ENCODE measurements at regions not wholly inside any gene's neighbourhood (a gene's known extent, or its start where the extent isn't known, plus 50 kb on each side); places are given as distances from the start of the nearest gene placed in this dataset.
A peak's percentile ranks its signal among the peaks of the same experiment; 100 is the strongest.

DNA sequence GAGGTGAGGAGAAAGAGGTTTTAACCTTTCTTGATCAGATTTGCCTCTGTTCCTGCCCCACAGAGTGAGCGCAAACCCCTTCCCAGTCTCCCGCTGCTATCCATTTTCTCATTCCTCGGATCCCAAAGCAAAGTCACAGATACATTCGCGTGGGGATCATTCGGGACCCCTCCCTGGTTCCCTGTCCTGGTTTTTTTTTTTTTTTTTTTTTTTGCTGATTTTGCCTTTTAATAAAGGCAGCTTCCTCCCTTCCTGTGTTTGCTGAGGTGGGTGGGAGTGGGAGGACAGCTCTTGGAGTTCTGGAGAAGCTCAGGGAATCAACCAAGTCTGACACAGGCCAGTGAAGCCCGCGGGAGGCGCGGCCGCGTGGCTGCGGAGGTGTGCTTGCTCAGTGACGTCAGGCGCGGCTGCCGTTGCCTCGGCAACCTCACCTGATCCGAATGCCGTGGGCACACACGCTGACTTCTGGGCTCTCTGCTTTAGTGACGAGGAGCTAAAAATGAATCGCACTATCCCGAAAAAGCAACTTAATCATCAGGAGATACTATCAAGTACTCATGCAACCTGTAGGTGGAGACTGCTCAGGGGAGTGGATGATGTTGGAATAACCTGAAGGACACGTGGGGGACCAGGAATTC, 106.4 kb downstream of the TBX19 start:
- no peaks in the 10 kb centered on the region for H3K27me3 ChIP-seq (ENCODE audit: control insufficient read depth, insufficient read depth, low read length)
- Mint-ChIP-seq H3K27me3 (peaks cover 10% of the 10 kb centered on the region), H3K4me1 (peaks cover 0 to 10% (median 7%) of the 10 kb centered on the region in 4 donors), H3K9me3 (no peaks in the 10 kb centered on the region), H3K27ac (peak overlapping the region; percentile 39 to 75 (median 74)), H3K36me3 (no peaks in the 10 kb centered on the region), H3K4me3 (peak overlapping the region in 2 of 4 donors; percentile 68 to 73)
- ATAC-seq (ENCODE audit: low read depth in 2 of 2) (peak; percentile 94 to 95), DNase-seq (peak; percentile 61 to 73 (median 65))
- peak overlapping the region; percentile 64 for H3K4me3 ChIP-seq (ENCODE audit: low read depth, low read length)
- H3K27ac ChIP-seq (ENCODE audit: insufficient read depth, low read length, poor library complexity, severe bottlenecking): no peak overlapping the region
- no peaks in the 10 kb centered on the region for H3K9me3 ChIP-seq (ENCODE audit: control insufficient read depth in 2 of 2, low read length in 2 of 2)
- H3K36me3 ChIP-seq (ENCODE audit: control insufficient read depth, insufficient read depth, low read length): no peaks in the 10 kb centered on the region
- H3K4me1 ChIP-seq (ENCODE audit: control insufficient read depth, insufficient read depth, low read length, poor library complexity, severe bottlenecking): peaks cover 6% of the 10 kb centered on the region

DNA sequence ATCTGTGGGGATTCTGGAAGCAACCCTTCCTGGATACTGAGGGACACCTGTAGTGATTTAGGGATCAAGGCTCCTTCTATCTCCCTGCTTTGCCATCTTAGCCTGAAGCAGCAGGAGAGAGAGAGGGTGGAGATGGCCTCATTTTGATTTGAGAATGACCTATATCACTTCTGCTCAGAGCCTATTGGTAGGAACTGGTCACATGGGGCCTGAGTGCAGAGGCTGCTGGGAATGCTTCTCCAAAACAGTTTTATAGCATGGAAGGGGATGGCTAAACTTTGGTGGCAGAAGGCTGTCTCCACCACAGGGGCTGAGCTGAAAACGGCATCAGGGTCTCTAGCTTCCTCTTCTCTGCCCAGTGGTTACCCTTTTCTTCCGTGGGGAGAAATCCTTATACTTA, 105.8 kb downstream of the TBX19 start:
- no peak overlapping the region for H3K27ac ChIP-seq (ENCODE audit: insufficient read depth, low read length, poor library complexity, severe bottlenecking)
- no peak overlapping the region for H3K27ac Mint-ChIP-seq
- peaks cover 6% of the 10 kb centered on the region for H3K4me1 ChIP-seq (ENCODE audit: control insufficient read depth, insufficient read depth, low read length, poor library complexity, severe bottlenecking)
- no peaks in the 10 kb centered on the region for H3K9me3 Mint-ChIP-seq
- no peaks in the 10 kb centered on the region for H3K27me3 ChIP-seq (ENCODE audit: control insufficient read depth, insufficient read depth, low read length)
- no peaks in the 10 kb centered on the region for H3K36me3 ChIP-seq (ENCODE audit: control insufficient read depth, insufficient read depth, low read length)
- no peak for DNase-seq
- peaks cover 0 to 10% (median 6%) of the 10 kb centered on the region in 4 donors for H3K4me1 Mint-ChIP-seq
- no peaks in the 10 kb centered on the region for H3K36me3 Mint-ChIP-seq
- no peak for ATAC-seq (ENCODE audit: low read depth in 2 of 2)
- H3K27me3 Mint-ChIP-seq: peaks cover 9% of the 10 kb centered on the region
- H3K9me3 ChIP-seq (ENCODE audit: control insufficient read depth in 2 of 2, low read length in 2 of 2): no peaks in the 10 kb centered on the region
- no peak overlapping the region for H3K4me3 Mint-ChIP-seq
- H3K4me3 ChIP-seq (ENCODE audit: low read depth, low read length): no peak overlapping the region

DNA sequence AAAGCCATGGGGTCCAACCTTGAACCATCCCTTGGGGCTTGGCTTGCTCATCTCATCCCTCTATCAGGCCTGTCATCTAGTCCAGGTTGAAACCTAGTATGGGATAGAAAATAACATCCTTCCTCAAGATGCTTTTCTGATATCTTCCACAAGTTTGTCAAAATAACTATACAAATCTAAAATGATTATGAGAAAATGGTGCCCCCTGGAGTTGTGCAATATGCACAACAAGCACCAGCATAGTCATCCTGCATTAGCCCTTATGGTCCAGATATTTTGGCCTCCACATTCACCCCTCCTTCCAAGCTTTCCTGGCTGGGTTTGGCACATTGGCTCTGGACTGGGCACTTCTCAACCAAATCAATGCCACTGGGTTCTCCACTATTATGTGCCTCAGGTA, 101.2 kb downstream of the TBX19 start:
- no peak overlapping the region for H3K27ac Mint-ChIP-seq
- no peaks in the 10 kb centered on the region for H3K36me3 Mint-ChIP-seq
- no peak overlapping the region for H3K4me3 ChIP-seq (ENCODE audit: low read depth, low read length)
- ATAC-seq (ENCODE audit: low read depth in 2 of 2) (no peak), DNase-seq (no peak)
- no peaks in the 10 kb centered on the region for H3K27me3 ChIP-seq (ENCODE audit: control insufficient read depth, insufficient read depth, low read length)
- no peaks in the 10 kb centered on the region for H3K36me3 ChIP-seq (ENCODE audit: control insufficient read depth, insufficient read depth, low read length)
- peaks cover 0 to 2% (median 0%) of the 10 kb centered on the region in 7 donors for H3K9me3 Mint-ChIP-seq
- peaks cover under 1% of the 10 kb centered on the region for H3K4me1 ChIP-seq (ENCODE audit: control insufficient read depth, insufficient read depth, low read length, poor library complexity, severe bottlenecking)
- H3K9me3 ChIP-seq (ENCODE audit: control insufficient read depth in 2 of 2, low read length in 2 of 2): no peaks in the 10 kb centered on the region
- H3K27me3 Mint-ChIP-seq: peaks cover 4% of the 10 kb centered on the region
- H3K27ac ChIP-seq (ENCODE audit: insufficient read depth, low read length, poor library complexity, severe bottlenecking): no peak overlapping the region
- H3K4me1 Mint-ChIP-seq: peaks cover 0 to 1% (median 0%) of the 10 kb centered on the region in 4 donors
- no peak overlapping the region for H3K4me3 Mint-ChIP-seq

DNA sequence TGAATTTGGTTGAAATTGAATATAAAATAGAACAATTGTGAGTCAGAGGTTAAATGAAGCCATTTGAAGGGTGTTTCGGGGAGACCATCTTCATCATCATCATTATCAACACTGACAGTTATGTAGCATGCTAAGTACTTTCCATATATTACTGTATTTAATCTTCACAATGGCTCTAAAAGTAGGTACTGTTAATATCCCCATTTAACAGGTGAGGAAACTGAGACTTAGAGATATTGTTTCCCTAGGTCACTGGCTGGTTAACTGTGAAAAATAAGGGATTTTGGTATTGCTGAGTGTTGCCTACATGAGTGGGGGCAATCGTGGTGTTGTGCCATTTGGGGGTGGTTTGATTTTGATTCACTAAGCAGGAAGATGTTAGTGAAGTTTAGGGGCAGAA, 100.3 kb downstream of the TBX19 start:
- Mint-ChIP-seq H3K4me3 (peak overlapping the region in 1 of 4 donors; percentile 3), H3K36me3 (no peaks in the 10 kb centered on the region), H3K9me3 (peaks cover 0 to 2% (median 0%) of the 10 kb centered on the region in 7 donors), H3K4me1 (no peaks in the 10 kb centered on the region), H3K27ac (no peak overlapping the region), H3K27me3 (peaks cover 4% of the 10 kb centered on the region)
- DNase-seq: no peak
- Histone ChIP-seq H3K36me3 (ENCODE audit: control insufficient read depth, insufficient read depth, low read length) (no peaks in the 10 kb centered on the region), H3K4me1 (ENCODE audit: control insufficient read depth, insufficient read depth, low read length, poor library complexity, severe bottlenecking) (no peaks in the 10 kb centered on the region), H3K27me3 (ENCODE audit: control insufficient read depth, insufficient read depth, low read length) (no peaks in the 10 kb centered on the region), H3K27ac (ENCODE audit: insufficient read depth, low read length, poor library complexity, severe bottlenecking) (no peak overlapping the region), H3K4me3 (ENCODE audit: low read depth, low read length) (no peak overlapping the region), H3K9me3 (ENCODE audit: control insufficient read depth in 2 of 2, low read length in 2 of 2) (no peaks in the 10 kb centered on the region)
- no peak for ATAC-seq (ENCODE audit: low read depth in 2 of 2)

DNA sequence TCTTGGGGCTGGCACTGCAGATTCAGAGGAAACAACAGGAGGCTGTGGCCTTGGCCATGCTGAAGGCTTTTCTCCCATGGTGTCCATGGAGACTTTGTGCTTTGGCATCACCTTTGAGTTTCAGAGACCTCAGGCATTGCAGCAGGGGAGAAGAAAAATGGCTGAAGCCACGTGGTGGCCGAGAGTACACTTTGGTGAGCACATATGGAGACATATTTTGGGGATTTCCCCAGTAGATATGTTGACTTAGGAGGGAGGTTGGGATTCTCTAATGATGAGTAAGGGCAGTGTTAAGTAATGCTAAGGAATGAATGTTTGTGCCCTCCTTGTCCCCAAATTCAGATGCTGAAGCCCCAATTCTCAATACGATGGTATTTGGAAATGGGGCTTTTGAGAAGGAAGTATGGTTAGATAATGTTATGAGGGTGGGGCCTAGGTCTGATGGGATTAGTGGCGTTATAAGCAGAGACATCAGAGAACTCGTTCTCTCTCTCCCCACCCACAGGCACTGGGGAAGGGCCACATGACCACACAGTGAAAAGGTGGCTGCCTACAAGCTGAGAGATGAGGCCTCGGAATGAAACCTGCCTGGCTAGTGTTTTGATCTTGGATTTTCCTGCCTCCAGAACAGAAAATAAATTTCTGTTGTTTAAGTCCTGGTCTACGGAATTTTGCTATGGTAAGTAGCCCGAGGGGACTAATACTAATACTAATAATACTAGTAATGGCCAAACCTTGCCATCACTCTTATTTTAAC, 98.6 kb downstream of the TBX19 start:
- Mint-ChIP-seq H3K9me3 (peaks cover 0 to 2% (median 0%) of the 10 kb centered on the region in 7 donors), H3K4me3 (no peak overlapping the region), H3K27ac (peak overlapping the region in 1 of 3 donors; percentile 10), H3K4me1 (no peaks in the 10 kb centered on the region), H3K27me3 (peaks cover 4% of the 10 kb centered on the region), H3K36me3 (no peaks in the 10 kb centered on the region)
- no peaks in the 10 kb centered on the region for H3K4me1 ChIP-seq (ENCODE audit: control insufficient read depth, insufficient read depth, low read length, poor library complexity, severe bottlenecking)
- no peak overlapping the region for H3K27ac ChIP-seq (ENCODE audit: insufficient read depth, low read length, poor library complexity, severe bottlenecking)
- ATAC-seq (ENCODE audit: low read depth in 2 of 2) (no peak), DNase-seq (no peak)
- no peaks in the 10 kb centered on the region for H3K36me3 ChIP-seq (ENCODE audit: control insufficient read depth, insufficient read depth, low read length)
- no peaks in the 10 kb centered on the region for H3K9me3 ChIP-seq (ENCODE audit: control insufficient read depth in 2 of 2, low read length in 2 of 2)
- H3K27me3 ChIP-seq (ENCODE audit: control insufficient read depth, insufficient read depth, low read length): no peaks in the 10 kb centered on the region
- H3K4me3 ChIP-seq (ENCODE audit: low read depth, low read length): no peak overlapping the region

DNA sequence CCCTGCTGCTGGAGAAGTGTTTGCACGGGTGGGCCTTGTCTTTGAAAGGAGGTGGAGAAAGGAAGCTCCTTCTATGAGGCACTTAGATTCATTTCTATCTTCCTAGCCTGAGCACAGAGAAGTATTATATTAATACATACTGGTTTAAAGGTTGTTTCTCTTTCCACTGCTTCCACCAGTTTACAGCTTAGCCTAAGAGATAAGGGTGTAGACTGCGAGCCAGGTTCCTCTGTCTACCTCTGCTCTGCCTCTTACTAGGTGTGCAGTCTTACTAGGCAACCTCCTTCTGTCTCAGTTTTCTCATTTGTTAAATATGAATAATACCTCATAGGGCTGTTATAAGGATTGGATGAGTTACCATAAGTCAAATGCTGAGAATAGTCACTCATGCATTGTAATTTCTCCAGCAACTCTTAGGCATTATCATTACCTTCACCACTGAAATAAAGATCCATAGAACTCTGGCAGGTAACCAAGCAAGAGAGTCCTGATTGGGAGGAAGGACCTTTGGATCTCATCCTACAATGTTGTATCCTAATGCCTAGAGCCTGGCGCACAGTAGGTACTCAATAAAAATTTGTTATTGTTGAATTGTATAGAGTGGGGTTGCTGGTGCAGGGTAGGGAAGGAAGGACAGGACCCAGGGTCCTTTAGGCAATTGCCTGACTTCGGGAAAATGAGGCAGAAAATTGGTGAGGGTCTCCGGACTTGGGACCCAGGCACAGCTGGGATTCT, 95.1 kb downstream of the TBX19 start:
- no peak overlapping the region for H3K27ac Mint-ChIP-seq

DNA sequence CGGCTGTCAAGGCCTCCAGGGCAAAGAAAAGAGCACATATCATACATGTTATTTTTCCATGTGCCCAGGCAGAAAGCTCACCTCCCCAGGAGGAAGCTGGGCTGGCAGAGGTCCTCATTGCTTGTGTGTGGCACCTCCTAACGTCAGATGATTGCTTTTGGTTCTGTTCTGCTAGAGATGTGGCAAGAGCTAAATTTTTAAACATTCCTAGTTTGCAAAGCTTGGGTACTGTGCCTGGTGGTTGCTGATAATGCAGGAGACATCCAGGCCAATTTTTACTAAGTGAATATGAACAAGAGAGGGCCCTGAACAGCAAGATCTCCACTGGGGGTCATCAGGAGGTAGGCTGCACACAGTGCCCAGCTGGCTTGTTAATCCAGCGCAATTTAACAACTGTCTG, 93.9 kb downstream of the TBX19 start:
- ATAC-seq (ENCODE audit: low read depth in 2 of 2) (no peak), DNase-seq (no peak)
- no peaks in the 10 kb centered on the region for H3K36me3 Mint-ChIP-seq
- no peak overlapping the region for H3K27ac Mint-ChIP-seq
- Histone ChIP-seq H3K4me3 (ENCODE audit: low read depth, low read length) (no peak overlapping the region), H3K9me3 (ENCODE audit: control insufficient read depth in 2 of 2, low read length in 2 of 2) (no peaks in the 10 kb centered on the region), H3K27me3 (ENCODE audit: control insufficient read depth, insufficient read depth, low read length) (no peaks in the 10 kb centered on the region), H3K4me1 (ENCODE audit: control insufficient read depth, insufficient read depth, low read length, poor library complexity, severe bottlenecking) (no peaks in the 10 kb centered on the region), H3K36me3 (ENCODE audit: control insufficient read depth, insufficient read depth, low read length) (no peaks in the 10 kb centered on the region), H3K27ac (ENCODE audit: insufficient read depth, low read length, poor library complexity, severe bottlenecking) (no peak overlapping the region)
- no peaks in the 10 kb centered on the region for H3K27me3 Mint-ChIP-seq
- no peak overlapping the region for H3K4me3 Mint-ChIP-seq
- no peaks in the 10 kb centered on the region for H3K4me1 Mint-ChIP-seq
- no peaks in the 10 kb centered on the region for H3K9me3 Mint-ChIP-seq

More for the DNA sequence above, 95.1 kb downstream of the TBX19 start:
- DNase-seq (no peak), ATAC-seq (ENCODE audit: low read depth in 2 of 2) (no peak)
- Histone ChIP-seq H3K9me3 (ENCODE audit: control insufficient read depth in 2 of 2, low read length in 2 of 2) (no peaks in the 10 kb centered on the region), H3K27me3 (ENCODE audit: control insufficient read depth, insufficient read depth, low read length) (no peaks in the 10 kb centered on the region), H3K4me1 (ENCODE audit: control insufficient read depth, insufficient read depth, low read length, poor library complexity, severe bottlenecking) (no peaks in the 10 kb centered on the region), H3K36me3 (ENCODE audit: control insufficient read depth, insufficient read depth, low read length) (no peaks in the 10 kb centered on the region), H3K4me3 (ENCODE audit: low read depth, low read length) (no peak overlapping the region), H3K27ac (ENCODE audit: insufficient read depth, low read length, poor library complexity, severe bottlenecking) (no peak overlapping the region)
- Mint-ChIP-seq H3K36me3 (no peaks in the 10 kb centered on the region), H3K9me3 (no peaks in the 10 kb centered on the region), H3K4me3 (no peak overlapping the region), H3K4me1 (no peaks in the 10 kb centered on the region), H3K27me3 (no peaks in the 10 kb centered on the region)
